Cardiac fibroblast (primary cell): ENCODE measurements at regions not wholly inside any gene's neighbourhood (a gene's known extent, or its start where the extent isn't known, plus 50 kb on each side); places are given as distances from the start of the nearest gene placed in this dataset.

Experiments
- DNase-seq, 2 donors: peaks; one replicate each; pipeline versions ENCODE4 v3.0.0 to v3.0.0-alpha.2; 2010; ENCODE audit warnings: low read depth in 2 of 2
- H3K4me3 ChIP-seq, 2 donors: replicated peaks in 1 of 2; 1 replicate in 1 of 2; 2 replicates in 1 of 2; pipeline ENCODE4 v1.5.1; 2011; ENCODE audit warnings: low read depth in 2 of 2, low read length in 2 of 2, mild to moderate bottlenecking in 2 of 2, moderate library complexity in 1 of 2
- TF ChIP-seq, protein P1 (sequence below): IDR thresholded peaks from one replicate; pipeline ENCODE4 v1.5.1; 2011; ENCODE audit warnings: low read depth, mild to moderate bottlenecking, low read length, inconsistent platforms

DNA sequence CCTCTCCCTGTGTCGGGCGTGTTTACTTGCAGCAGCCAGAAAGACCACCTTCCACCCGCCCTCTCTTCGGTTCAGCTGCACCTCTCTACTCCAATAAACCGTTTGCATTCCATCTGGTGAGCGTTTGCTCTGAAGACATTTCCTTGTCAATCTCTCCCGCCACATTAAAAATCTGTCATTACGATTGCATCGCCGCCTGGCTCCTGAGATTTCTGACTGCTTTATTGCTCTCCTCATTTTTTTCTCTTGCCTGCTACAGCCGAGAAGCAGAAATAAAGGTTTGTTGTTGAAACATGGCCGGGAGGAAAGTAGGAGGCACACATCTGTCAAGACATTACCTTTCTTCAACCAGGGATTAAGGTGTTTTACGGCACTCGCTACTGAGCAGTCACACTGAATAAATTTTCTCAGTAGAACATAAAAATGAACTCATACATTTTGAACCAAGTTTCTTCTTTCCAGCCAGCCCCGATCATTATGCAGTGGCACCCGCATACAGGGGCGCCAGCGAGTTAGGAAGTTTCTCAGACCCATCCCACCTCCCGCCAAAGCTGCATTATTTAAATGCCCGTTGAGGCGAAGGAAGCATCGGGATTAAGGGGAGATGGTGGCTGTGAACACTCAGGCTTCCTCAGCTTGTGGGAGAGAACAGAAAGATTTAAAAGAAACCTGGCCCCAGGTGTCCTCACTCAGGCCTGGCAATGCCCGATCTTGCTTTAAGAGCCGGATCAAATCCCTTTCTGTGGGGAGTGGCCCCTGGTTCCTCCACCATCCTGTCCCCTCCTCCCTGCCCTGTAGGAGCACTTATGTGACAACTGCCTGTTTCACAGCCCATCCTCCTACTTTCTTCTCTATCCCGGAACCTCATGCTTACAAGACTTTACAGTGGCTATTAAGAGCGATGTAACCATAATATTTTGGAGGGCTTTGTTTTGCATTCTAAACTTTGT lies 1108.9 kb downstream of the BCL11B start:
- TF ChIP-seq, protein P1, sequence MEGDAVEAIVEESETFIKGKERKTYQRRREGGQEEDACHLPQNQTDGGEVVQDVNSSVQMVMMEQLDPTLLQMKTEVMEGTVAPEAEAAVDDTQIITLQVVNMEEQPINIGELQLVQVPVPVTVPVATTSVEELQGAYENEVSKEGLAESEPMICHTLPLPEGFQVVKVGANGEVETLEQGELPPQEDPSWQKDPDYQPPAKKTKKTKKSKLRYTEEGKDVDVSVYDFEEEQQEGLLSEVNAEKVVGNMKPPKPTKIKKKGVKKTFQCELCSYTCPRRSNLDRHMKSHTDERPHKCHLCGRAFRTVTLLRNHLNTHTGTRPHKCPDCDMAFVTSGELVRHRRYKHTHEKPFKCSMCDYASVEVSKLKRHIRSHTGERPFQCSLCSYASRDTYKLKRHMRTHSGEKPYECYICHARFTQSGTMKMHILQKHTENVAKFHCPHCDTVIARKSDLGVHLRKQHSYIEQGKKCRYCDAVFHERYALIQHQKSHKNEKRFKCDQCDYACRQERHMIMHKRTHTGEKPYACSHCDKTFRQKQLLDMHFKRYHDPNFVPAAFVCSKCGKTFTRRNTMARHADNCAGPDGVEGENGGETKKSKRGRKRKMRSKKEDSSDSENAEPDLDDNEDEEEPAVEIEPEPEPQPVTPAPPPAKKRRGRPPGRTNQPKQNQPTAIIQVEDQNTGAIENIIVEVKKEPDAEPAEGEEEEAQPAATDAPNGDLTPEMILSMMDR = no peak
- no peak overlapping the region for H3K4me3 ChIP-seq
- no peak for DNase-seq

DNA sequence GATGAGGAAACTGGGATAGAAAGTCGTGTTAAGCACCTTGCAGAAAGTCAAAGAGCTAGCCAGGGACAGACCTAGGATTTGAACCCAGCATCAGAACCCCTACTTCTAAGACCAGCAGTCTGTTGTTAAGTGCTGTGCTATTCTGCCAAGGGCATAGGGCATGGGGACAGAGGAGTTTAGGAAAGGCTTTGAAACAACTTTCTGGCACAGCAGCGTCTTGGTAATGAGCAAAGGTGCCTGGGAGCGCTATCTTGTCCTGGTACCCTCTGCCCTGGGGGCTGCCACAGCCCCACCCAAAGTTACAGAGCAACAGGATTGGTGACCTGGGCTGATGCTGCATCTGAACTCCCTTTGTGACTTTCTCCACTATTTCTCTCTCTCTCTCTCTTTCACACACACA lies 1108.1 kb downstream of the BCL11B start:
- DNase-seq = no peak
- TF ChIP-seq, protein P1 = no peak
- no peak overlapping the region for H3K4me3 ChIP-seq

DNA sequence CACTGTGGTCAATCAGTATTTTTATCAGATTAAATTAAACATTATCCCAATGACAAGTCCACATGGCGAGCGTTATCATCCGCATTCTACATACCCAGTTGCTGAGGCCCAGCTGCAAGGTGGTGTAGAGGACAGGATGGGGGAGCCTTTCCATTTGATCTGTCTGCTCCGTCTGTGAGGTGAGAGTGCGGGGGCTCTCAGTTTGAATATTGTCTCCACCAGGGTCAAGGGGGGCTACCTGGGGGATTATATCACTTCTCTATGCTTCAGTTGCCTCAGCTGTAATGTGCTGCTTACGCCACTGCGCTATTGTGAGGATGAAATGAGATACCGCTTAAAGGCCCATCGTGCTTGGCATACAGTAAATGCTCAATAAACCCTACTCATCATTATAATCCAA lies 1106.0 kb downstream of the BCL11B start:
- DNase-seq = no peak
- no peak overlapping the region for H3K4me3 ChIP-seq
- TF ChIP-seq, protein P1 = no peak

DNA sequence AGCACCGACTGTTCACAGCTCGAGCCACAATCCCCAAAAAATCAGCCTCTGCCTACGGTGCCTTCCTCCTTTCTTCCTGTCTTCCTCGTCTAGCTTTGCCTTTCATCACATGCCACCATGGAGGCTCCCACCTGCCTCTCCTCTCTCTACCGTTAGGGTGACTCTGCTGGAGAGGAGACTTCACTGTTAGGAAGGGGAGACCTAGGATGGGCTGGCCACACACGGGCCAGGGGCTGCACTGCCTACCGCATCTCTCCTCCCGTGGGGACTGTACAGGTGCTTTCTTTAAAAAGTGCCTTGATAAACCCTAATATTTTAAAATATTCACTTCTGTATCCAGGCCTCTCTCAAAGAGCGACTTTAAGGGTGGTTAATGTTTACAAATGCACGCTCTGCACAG lies 1104.7 kb downstream of the BCL11B start:
- no peak overlapping the region for H3K4me3 ChIP-seq
- DNase-seq = no peak
- TF ChIP-seq, protein P1 = no peak

DNA sequence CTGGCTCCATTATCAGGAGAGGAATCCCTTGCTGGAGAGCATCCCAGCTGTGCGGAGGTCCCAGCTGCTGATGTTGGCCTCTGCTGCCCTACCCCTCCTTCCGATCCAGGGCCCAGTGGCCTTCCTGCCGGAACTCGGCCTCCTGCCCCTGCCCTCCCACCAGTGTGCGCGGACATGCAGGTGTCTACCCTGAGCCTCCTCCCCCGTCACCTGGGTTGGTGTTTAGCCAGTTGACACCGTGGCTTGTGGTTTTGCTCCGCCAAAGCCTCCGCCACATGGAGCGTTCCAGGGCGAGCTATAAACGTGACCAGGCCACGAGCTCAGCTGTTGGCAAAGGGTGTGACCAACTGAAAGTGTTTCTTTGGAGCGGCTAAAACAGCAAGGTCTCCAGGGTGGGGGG lies 1104.3 kb downstream of the BCL11B start:
- no peak overlapping the region for H3K4me3 ChIP-seq
- no peak for DNase-seq
- TF ChIP-seq, protein P1 = no peak

DNA sequence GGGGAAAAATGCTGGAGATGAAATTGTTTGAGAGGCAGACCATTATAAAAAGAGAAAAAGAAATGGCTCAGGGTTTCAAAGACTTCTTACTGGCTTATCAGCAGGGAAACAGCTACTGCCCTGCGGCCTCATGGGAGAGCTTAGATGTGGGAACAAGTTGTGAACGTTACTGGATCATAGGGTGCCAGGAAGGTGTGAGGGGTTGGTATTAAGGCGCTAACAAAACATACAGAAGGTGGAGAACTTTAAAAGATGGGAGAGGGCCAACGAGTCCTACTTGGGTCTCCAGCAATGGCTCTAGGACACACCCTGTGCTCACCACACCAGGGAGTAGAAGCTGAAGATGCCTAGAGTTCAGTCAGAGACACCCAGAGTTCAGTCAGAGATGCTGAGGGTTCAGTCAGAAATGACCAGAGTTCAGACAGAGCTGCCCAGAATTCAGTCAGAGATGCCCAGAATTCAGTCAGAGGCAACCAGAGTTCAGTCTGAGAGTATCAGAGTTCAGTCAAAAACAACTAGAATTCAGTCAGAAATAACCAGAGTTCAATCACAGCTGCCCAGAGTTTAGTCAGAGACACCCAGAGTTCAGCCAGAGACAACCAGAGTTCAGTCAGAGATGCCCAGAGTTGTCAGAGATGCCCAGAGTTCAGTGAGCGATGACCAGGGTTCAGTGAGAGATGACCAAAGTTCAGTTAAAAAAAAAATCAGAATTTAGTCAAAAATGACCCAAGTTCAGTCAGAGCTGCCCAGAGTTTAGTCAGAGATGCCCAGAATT lies 1103.6 kb downstream of the BCL11B start:
- no peak overlapping the region for H3K4me3 ChIP-seq
- DNase-seq = no peak
- TF ChIP-seq, protein P1 = no peak
